Right kidney (tissue), 1 donor: ENCODE measurements at regions not wholly inside any gene's neighbourhood (a gene's known extent, or its start where the extent isn't known, plus 50 kb on each side); places are given as distances from the start of the nearest gene placed in this dataset.

ENCODE experiments used
- DNase-seq: peaks from one replicate; pipeline ENCODE4 v3.0.0-alpha.2; 2016

- no peak for DNase-seq
Observed at GRCh38 chr1:163758977-163759670, 437.4 kb downstream of the NUF2 start.

- DNase-seq, result no peak
Observed at GRCh38 chr1:163761898-163762297, 440.1 kb downstream of the NUF2 start.

- DNase-seq, result peak; percentile 12
Observed at GRCh38 chr1:163766257-163766918, 444.6 kb downstream of the NUF2 start.

GRCh38 chr1:163768576-163768975 lies 446.8 kb downstream of the NUF2 start:
- DNase-seq, result no peak

- DNase-seq, result peak; percentile 31
Observed at GRCh38 chr1:163770265-163770664, 448.5 kb downstream of the NUF2 start.

DNA sequence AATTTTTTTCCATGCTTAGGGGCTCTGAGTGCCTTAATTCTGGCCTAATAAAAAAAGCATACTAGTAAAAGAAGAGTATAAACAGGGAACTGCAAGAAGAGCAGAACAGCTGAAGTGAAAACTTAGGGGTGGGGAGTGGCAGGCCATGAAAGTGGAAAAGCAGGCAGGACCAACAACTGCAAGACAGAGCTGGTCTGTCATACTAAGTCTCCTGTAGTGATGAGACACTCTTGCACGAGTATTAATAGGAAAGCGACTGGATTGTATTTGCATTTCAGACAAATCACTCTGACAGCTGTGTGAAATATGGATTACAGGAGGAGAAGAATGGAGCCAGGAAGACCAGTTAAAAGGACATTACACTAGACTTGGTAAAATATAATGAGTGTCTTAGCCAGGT lies 449.9 kb downstream of the NUF2 start:
- DNase-seq, result no peak

DNA sequence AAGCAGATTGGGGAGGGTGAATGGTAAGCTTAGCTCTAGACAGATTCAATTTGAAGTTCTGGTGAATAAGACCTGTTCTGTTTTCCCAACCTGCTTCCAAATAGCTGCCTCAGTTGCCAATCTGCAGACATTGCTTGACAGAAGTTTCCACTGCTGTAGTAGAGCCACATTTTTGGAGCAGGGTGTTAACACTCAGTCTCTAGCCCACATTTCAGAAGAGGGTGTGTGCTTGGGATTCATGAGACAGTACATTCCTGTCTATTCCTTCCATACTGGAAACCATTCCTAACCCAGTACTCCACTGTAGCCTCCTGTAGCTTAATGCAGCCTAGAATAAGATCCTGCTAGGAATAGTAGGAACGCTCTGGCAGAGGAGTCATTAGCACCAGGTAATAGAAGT lies 450.5 kb downstream of the NUF2 start:
- no peak for DNase-seq

DNA sequence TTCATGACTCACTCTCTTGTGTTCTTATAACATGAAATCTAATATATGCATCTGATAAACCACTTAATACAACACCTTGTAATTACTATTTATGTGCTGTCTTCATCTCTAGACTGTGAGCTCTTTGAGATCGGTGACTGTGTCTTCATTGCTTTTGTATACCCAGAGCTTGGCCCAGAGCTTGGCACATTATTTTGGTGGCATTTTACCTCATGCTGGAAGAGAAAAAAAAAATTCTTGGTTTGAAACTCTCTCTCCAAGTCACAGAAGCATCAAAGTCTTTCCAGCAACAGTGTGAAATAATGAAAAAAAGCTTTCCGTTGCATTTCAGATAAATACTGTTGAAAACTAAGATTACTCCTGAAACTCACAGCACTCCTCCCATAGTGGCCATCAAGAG lies 451.6 kb downstream of the NUF2 start:
- DNase-seq, result no peak

GRCh38 chr1:163774401-163774945 lies 452.7 kb downstream of the NUF2 start:
- peak; percentile 34 for DNase-seq

GRCh38 chr1:163774978-163775620 lies 453.3 kb downstream of the NUF2 start:
- DNase-seq, result peak; percentile 63

DNA sequence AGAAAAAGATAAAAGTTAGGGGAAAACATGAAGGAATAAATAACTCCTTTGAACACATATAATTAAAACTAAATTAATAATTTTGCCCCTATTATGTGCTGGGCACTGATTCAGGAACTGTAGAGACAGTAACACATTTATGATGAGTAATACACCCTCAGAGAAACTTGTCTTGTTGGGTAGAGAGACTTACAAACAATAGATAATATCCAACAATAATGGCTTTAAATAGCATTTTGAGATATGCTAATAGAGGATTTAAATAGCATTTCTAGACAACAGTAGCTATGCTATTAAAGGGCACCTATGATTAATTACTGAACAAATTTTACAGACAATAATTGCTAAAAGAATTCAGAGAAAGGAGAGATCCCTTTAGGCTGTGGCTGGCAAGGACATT lies 455.5 kb downstream of the NUF2 start:
- no peak for DNase-seq

DNA sequence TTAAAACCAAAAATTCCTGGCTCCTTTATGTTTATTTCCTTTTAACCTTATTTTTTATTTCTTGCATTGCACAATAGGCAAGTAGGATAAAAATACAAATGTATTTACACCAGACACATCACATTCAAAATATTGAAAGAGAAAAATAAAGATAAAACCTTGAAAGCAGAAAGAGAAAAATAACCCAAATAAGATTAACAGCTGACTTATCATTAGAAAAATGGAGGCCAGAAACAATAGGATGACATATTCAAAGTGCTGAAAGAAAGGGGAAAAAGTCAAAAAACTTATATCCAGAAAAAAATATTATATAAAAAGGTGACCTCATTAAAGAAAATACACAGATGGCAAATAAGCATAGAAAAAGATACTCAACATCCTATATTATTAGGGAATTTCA lies 459.4 kb downstream of the NUF2 start:
- DNase-seq, result no peak

- no peak for DNase-seq
Observed at GRCh38 chr1:163785868-163786405, 464.2 kb downstream of the NUF2 start.

- no peak for DNase-seq
Observed at GRCh38 chr1:163789911-163790310, 468.2 kb downstream of the NUF2 start.

DNA sequence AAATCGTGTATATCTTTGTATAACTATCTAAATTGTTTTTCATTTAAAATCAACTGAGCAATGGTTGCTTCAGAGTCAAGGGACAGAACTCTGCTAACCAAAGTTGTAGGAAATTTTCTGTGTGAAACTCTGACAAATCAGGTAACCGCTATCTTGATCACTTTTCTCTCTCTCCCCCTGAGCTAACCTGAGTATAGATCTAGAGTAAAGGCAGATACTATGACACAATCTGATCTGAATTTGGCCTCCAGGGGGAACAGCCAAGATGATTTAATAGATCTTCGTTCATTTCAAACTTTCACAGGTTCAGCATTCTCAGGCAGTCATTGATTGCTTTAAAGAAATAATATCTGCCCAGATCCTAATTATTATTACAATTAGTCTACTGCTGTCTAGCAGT lies 472.8 kb downstream of the NUF2 start:
- no peak for DNase-seq

DNA sequence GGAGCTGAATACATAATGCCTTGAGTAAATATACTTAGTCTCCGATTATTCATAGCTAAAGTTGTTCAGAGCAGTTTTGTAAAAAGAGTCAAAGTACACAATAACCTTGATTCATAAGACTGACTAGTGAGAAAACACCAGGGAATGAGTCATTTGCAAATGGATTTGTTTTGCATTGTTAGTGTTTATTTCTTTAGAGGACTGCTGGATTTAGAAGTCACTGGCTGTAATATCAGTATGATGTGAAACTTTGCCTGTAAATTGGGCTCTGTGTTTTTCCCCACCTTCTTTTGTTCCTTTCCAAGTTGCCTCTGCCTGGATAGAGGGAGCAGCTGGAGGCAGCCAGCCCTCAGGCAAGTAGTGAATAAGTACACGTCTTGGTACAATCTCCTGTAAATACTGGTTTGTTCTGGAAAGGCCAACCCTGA lies 474.7 kb downstream of the NUF2 start:
- DNase-seq, result no peak

- DNase-seq, result no peak
Observed at GRCh38 chr1:163797816-163798215, 476.1 kb downstream of the NUF2 start.

GRCh38 chr1:163799190-163799805 lies 477.5 kb downstream of the NUF2 start:
- DNase-seq, result no peak

DNA sequence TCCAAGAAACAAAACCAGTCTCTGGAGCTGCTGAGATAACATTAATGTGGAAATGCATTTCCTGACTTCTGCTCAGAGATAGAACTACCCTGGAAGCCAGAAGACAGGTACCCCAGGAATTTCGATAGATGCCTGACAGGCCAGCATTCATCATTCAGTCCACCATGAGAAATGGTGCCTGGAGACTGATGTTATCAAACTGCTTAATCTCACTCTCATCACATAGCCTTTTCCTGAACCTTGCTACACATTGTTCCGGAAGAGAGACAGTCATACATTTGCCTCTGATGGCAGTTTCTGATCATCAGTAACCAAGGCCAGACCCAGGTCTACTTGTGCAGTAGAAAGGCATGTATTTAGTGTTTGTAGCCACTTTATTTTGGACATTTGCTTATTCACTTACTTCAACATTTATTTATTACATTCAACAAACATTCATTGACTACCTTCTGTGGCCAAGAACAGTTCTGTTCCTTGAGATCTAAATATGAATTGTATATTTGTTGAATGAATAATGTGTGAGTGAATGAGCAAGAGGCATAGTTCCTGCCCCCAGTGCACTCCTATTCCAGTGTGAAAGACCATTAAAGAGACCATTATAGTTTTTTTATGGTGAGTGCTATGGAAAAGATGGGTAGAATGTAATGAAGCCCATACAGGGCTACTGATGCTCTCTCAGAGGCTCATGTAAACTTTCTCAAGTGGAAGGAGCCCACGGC lies 485.7 kb downstream of the NUF2 start:
- DNase-seq, result no peak

DNA sequence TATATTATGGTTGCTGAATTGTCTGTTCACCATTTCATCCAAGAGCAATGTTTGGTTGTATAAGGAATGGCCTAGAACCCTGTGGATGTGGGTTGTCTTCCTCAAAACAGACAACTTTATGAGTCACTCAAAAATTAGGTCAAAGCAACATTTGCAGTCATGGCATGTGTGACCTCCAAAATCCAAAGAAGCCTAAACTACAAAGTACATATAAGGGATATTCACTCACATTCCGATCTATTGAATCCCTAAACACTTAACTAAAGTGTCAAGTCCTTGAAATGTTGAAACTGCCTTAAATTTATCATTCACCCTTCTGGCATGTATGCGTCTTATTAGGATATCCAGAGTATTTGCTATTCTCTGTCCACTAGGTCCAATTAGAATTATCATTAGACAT lies 491.5 kb downstream of the NUF2 start:
- DNase-seq, result no peak

- no peak for DNase-seq
Observed at GRCh38 chr1:163820226-163820625, 498.5 kb downstream of the NUF2 start.

DNA sequence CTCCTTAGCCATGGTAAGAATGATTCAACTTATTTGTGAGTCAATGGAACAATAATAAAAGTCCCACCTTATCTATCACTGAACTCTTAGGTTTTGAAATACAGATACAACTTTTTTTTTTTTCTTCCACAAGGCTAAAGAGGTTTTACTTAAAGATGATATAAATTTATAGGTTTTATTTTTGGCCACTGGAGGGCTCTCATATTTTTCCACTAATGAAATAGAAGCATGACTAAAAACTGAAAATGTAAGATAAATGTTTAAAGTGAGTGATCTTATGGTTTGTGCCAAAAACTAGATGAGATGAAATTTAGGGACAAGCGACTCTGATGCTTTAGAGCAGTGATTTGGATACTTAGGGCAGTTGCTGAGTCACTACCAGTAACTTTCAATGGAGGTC lies 499.0 kb downstream of the NUF2 start:
- DNase-seq, result no peak
